ENCODE measurements at regions not wholly inside any gene's neighbourhood (a gene's known extent, or its start where the extent isn't known, plus 50 kb on each side); places are given as distances from the start of the nearest gene placed in this dataset.
"Not testable (repeated sequence)": the region's sequence is repeated elsewhere in the genome, so short reads cannot be mapped to it uniquely, and the experiment has no call there.

DNA sequence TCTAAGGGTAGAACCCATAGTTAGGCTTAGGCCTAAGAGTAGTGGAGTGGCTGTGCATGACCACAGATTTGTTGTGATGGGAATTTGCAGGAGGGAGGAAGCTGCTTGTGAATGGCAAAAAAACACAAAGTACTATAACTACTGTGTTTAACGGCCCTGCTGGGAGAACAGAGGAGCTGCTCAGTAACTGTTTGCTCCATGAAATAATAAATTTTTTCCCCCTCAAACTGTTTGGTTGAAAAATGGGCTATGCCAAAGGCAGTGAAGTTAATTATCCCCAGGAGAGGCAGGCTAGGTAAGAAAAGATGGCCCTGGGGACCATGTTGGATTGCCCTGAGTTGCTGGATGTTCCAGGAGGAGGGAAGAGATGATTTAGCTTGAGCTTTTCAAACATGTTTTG lies 216.1 kb upstream of the ADRA1D start:
- no peak for DNase-seq

DNA sequence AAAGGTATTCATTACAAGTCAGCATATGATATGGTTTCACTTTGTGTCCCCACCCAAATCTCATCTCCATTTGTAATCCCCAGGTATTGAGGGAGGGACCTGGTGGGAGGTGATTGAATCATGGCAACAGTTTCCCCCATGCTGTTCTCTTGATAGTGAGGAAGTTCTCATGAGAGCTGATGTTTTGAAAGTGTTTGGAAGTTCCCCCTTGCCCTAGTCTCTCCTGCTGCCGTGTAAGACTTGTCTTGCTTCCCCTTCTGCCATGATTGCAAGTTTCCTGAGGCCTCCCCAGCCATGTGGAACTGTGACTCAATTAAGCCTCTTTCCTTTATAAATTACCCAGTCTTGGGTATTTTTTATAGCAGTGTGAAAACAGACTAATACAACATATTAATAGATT lies 213.7 kb upstream of the ADRA1D start:
- DNase-seq: not testable (repeated sequence)

DNA sequence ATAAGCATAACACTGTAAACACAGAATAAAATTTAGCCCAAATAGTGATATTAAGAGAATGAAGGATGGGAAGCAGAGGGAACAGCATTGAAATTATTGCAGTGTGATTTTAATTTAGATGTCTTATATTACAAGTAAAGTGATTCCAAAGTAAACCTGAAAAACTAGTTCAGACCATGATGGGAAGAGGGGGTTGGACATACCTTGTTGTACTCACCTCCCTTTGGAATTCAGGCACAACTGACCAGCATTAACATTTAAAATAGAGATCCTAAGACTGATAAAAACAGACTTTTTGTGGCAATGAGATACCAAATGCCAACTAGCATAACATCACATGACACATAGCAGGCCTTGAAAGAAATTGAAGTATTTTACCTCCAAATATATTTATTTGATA lies 210.0 kb upstream of the ADRA1D start:
- DNase-seq: no peak

DNA sequence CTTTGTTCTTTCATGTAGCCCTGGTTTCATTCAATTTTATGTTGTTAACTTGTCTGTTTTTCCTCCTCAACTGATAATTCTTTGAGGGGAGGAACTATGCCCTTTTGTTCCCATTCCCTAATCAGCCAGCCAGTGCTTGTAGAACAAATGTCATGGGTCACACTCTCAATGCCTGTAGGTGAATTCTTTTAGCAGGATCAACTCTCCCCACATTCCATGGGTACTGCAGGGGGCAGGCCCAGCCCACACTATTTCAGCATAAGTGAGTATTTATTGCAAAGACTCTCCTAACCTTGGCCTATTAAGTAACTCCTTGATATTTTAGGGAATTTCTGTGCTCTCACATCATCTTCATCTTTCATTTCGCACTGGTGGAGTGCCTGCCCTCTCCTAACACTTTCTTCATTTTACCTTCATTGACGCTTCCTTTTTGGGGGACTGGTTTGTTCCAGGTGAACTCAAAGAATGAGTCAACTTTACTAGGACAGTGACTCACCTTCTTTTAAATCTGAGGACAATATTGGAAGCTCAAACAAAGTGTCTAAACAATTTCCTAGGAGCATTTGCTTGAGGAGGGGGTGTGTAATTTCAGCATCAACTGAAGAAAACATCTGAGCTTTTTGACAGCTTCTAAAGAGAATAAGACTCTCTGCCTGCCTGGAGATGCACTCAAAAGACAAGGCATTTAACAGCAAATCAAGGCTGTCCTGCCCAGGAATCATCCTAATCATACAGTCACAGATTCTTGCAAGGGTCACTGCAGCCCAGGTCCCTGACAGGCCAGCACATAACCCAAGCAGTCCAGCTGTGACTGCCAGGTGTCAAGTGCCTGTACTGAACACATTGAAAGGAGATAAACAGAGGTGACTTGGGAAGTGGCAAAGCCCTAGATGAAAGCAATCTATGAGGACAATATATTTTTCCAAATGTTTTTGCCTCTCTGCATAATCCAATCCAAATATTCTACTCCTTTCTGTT lies 208.8 kb upstream of the ADRA1D start:
- no peak for DNase-seq

DNA sequence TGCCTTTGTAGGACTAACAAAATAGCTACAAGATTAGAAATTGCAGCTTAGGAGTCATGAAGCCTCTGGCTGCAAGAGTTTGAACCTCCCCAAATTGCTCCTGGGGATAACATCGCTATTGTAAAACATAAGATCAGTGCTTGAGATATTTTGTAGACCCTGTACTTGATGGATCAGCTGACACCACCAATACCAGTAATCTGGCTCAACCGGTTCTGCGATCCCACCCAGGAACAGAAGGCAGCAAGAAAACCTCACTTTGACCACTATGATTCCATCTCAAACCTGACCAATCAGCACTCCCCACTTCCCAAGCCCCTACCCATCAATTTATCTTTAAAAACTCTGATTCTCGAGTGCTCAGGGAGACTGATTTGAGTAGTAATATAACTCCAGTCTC lies 206.9 kb upstream of the ADRA1D start:
- no peak for DNase-seq

DNA sequence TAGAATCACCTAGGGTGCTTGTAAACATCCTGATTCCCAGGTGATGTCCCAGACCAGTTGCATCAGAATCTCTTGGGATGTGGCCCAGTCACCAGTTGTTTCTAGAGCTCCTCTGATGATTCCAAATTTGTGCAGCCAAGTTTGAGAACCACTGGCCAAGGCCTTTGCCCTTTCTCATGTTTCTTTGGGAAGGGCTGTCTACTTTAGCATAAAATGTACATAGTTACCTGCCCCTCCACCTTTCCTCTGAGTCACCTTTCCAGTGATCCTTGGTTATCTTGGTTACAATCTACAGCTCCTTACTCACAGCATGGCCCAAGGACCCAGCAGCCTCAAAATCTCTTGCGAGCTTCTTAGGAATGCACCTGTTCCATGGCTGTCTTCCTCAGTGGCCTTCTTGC lies 206.2 kb upstream of the ADRA1D start:
- no peak for DNase-seq

DNA sequence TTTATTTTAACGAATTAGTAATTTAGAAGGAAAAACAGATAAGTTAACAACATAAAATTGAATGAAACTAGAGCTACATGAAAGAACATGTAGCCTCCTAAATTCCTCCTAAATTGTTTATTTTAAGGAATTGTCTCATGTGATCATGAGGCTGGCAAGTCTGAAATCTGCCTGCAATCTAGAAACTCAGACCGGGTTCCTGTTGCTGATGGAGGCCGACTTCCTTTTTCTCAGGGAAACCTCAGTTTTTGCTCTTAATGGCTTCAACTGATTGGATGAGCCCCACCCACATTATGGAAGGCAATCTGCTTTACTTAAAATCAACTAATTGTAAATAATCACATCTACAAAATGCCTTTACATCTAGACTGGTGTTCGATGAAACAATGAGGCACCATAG lies 205.0 kb upstream of the ADRA1D start:
- DNase-seq: no peak

DNA sequence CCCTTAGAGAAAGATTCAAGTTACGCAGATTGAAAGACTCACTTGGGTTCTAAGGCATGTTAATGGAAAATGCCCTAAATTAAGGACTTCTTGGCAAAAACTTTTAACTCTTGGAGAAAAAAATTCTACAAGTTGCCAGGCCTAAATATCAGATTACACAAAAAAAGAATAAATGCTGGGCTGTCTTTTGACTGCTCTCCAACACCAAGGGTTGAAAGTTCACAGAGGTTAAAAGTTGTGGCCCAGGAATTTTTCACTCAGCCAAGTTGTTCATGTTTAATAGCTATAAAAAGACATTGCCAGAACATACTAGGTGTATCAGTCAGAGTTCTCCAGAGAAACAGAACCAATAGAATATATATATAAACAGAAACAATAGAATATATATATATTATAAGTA lies 204.3 kb upstream of the ADRA1D start:
- DNase-seq: no peak

DNA sequence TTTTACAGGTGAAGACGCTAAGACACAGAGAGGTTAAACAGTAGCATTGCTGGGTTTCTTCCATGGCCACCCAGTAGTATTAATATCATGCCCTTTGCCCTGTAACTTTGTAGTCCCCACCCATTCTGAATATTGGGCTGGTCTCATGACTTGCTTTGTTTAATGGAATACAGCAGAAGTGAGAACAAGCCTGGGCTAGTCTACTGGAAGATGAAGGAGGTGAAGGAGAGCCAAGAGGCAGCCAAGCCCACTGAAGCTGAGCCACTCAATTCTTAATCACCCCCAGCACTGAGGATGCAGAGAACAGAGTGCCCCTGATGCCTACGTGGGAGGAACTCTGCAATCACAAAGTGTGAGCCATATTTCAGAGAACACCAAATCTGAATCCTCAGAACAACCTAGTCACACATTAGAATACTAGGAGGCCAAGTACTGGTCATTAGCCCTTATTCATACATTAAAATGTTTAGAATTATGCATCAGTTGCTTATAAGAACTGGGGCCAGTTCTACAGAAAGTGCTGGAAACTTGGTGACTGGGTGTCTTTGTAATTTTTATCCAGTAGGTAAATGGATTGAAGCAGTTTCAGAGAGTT lies 202.5 kb upstream of the ADRA1D start:
- DNase-seq: no peak

DNA sequence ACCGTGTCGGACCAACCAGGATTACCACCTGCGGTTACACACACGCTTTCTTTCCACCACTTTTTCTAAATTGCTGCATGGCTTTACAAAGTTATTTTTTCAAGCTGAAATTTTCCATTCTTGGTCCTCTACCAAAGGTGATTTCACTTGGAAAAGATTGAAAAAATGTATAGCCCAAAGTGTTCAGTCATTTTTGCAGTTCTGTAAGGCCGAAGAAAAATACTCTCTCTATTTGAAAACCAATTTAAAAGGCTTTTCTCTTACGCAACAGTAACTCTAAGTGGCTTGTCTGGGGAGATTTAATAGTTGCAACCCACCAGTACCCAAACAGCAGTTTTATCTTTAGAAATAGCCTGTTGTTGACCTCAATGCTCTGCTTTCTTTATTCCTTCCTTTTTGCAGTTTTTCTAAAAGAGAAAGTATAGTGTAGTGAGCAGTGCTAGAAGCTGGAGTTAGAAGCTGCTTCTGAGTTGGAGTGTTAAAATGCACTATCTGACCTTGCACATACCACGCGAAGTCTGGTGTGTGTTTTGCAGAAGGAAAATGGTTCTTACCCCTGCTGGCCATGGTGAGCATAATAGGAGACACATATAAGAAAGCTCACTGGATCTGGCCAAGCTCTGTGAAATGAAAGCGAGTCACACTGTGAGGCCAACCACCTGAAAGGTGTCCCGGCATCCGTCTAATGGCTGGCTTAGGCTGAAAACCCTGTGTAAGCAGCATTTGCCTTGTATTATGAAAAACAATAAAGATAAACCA lies 201.0 kb upstream of the ADRA1D start:
- DNase-seq: no peak

DNA sequence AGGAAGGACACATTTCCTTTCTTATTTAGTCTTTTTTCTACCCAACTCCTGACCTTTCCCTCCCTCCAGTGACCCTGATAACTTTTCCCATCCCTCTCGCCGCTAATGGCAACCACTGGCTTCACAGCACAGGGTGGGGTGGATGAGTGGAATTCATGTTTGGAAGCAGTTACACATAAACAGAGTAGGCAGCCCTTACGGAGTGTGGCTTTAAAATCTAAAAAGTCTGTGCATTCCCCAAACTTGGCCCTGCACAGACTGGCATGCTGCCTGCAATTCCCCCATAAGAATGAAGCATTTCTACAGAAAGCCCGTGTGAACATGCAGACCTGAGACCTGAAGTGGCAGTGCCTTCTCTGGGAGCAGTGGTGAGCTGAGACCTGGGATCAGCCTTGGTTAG lies 196.7 kb upstream of the ADRA1D start:
- DNase-seq: no peak

DNA sequence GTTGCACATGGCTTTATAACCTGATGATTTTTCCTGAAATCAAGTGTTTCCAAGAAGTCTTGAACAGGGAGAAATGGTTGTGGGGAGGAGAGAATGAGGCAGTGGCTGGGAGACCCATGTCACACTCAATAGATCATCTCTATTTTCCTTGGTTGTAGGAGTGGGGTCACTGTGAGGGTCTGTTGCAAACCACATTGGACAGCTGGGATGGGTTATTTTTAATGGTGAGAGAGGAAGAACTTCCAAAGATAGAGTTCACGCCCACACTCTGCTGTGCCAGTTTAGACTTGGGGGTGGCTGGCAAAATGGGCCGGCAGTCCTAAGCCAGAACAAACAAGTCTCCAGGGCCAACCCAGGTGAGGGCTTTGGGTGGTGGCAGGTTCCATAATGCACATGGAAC lies 196.2 kb upstream of the ADRA1D start:
- no peak for DNase-seq

DNA sequence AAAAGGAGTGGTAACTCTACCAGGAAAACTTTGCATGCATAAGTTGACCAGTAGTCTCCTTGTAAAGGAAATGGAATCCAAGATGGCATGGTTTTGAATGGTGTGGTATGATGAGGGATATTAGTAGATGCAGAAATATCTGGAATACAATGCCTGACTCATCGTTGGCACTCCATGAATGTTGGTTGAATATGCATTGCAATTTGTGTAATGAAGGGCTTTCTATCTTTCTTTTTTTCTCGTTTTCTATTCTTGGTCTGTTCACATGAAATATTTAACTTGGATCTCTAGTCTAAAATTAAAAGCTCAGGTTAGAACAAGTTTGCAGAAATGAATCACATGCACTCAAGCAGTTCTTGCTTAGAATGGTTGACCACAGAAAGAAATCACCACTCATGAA lies 195.3 kb upstream of the ADRA1D start:
- DNase-seq: no peak

DNA sequence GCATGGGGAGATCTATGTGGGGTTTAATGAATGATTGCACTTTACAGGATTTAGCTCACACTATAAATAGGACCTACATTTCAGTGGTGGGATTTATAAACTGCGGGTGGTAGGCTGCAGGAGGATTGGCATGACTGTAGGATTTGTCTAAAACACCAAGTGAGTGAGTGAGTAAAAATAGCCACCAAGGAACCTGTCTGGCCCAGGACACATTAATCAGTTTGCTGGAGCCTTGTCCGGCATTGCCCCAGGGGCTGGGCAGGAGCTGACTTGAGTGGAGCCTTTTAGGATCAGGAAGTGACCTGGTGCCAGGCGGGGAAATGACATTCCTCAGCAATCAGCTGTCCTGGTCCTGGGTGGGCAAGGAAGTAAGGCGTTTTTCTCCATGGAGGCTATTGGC lies 193.9 kb upstream of the ADRA1D start:
- no peak for DNase-seq

DNA sequence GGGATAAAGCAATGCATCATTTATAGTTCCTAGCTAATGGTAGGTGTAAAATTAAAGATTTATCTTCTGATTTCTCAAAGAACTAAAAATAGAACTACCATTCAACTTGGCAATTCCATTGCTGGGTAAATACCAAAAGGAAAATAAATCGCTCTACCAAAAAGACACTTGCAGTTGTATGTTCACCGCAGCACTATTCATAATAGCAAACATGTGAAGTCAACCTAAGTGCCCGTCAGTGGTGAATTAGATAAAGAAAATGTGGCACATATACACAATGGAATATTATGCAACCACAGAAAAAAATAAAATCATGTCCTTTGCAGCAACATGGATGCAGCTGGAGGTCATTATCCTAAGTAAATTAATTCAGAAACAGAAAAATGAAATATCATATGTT lies 192.8 kb upstream of the ADRA1D start:
- DNase-seq: no peak

DNA sequence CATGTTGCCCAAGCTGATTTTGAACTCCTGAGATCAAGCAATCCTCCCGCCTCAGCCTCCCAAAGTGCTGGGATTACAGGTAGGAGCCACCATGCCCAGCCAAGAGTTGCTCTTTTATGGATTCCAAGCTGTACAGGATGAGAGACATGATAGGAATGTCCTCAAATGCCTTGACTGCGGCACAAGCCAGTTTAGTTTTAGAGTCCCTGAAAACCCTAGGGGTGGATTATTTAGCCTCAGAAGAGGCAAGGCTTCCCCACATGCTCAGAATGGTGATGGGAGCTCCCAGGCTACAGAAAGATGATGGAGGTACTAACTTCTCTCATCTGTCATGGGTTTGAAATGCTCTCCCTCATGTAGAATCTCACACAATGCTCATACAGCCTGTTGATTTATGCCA lies 192.1 kb upstream of the ADRA1D start:
- no peak for DNase-seq

DNA sequence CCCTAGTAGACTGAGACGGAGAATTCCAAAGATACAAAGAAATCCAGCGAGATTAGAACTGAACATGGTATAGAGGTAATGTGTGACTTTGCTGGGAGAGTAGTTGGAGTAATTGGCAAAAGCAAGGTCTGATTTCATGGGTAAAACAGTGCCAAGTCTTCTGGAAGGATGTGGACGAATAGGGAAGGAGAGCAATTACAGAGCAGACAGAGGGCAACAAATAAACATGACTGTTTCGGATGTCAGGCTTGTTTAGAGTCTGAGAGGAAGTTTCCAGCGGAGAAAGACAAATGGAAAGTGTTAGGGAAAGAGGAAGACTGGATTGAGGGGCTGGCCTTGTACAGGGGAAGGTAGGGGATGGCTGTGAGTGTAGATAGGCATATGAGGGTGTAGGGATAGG lies 190.4 kb upstream of the ADRA1D start:
- no peak for DNase-seq

DNA sequence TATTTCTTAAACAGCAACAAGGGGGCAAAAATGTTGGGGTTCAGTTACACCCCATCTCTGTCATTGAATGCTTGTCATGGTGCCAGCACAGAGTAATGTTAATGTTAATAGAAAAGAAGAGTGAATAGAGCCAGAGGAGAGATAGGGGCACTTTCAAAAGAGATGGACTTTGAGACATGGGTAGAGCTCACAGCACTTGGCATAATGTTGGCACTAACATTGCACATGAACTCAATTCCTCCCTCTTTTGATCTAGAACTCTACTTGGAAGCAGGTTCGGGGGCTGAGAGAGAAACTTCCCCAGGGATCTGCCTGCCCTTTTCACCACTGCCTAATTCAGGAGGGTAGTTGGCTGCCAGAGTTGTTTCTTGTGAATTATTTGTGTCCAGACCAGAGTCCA lies 188.0 kb upstream of the ADRA1D start:
- no peak for DNase-seq

DNA sequence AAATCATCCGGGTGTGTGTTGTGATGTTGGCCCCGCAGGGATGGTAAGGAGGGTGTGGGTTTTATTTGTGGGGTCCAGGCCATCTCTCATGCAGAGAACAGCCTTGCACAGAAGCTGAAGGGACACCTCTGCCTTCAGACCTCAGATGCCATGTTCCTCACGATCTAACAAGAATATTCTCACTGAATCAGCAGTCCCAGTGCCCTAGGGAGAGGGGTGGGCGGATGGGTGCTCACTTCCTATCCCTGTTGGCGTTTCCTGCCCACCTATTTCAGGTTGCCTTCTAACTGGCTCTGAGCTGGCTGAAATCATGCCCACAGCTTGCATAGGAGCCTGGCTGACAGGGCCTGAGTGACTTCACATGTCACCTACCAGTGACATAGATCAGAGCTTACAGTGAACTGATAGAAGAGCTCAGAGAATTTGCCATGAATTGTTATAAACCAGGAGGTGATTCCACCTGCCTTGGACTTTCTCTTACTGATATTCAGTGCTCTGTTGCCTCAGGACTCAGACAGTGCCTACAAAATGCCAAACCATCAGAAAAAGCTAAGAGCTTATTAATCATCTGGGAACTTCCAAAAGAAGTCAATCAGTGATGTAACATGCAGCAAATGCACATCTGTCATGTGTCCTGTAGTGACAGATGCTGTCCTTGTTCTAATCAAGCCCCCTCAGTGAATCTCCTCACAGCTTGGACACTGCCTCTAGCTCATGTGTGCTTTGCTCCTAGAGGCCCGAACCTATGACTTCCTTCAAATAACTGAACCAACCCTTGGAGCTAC lies 186.8 kb upstream of the ADRA1D start:
- DNase-seq: no peak

DNA sequence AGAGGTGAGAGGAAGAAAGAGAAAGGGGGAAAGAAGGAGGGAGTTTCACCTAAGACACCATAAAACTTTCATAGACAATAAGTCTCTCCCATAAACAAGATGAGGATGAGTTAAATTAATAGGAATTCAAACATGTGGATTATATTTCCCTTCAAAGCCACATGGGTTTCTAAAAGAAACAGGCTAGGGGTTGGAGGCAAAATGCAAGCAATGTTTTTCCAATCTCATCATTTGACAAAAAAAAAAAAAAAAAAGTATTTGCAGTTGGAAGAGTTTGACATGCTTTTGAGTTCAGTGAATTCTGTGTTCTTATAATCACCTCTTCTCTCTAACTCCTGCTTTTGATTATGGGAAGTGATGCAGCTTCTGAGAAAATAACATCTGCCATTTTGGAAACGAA lies 186.1 kb upstream of the ADRA1D start:
- no peak for DNase-seq

DNA sequence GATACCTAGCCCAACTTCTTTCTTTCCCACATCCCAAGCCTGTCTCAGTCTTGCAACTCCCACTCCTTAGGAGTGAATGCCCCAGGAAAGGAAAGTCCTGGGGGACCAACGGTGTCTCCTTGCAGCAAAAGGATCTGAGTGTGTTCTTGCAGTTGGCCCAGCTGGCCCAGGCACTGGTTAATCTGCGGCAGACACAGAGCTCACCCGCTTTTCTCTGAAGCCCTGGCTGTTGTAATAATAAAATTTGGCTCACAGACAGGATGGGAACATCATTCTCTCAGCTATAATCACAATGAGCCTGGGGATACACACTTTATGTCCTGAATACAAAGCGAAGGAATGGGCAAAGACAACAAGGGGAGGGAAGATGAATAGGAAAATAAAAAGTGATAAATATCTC lies 185.6 kb upstream of the ADRA1D start:
- DNase-seq: no peak

DNA sequence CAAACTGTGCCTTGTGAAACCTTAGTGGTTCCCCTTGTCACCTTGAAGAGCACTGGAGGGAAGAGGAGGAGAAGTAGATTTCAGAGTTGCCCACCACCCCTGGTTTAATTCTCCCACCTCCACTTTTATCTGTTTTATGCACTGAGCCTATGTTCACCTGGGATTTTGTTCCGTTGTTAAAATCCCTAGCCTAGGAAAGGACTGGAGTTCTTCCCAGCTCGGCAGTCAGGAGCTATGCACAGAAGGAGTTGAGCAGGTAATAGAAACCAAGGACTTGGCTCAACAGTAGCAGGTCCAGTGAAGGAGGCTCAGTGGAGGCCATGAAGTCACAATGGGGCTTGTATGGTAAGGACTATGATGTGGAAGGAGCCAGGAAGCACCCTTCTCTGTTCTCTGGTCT lies 182.4 kb upstream of the ADRA1D start:
- DNase-seq: no peak

DNA sequence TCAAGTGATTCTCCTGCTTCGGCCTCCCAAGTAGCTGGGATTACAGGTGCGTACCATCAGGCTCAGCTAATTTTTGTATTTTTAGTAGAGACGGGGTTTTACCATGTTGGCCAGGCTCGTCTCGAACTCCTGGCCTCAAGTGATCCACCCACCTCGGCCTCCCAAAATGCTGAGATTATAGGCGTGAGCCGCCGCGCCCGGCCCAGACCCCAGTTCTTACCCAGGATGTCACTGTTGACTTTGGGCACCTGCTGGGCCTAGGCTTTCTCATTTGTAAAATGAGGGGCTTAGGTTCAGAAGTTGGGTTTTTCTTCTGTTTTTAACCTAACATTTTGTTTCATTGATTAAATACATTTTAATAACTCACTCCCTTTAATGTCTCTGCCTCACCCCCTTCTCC lies 181.7 kb upstream of the ADRA1D start:
- DNase-seq: not testable (repeated sequence)

Data from activated CD4-positive, alpha-beta T cell treated with anti-CD3 and anti-CD28 coated beads, Interleukin-2, Interleukin-6, amounts not matched to agents 100 ng/mL and 50 ng/mL, durations not matched to agents 16 hours and 8 hours (primary cell).